ENCODE measurements at regions not wholly inside any gene's neighbourhood (a gene's known extent, or its start where the extent isn't known, plus 50 kb on each side); places are given as distances from the start of the nearest gene placed in this dataset.

DNA sequence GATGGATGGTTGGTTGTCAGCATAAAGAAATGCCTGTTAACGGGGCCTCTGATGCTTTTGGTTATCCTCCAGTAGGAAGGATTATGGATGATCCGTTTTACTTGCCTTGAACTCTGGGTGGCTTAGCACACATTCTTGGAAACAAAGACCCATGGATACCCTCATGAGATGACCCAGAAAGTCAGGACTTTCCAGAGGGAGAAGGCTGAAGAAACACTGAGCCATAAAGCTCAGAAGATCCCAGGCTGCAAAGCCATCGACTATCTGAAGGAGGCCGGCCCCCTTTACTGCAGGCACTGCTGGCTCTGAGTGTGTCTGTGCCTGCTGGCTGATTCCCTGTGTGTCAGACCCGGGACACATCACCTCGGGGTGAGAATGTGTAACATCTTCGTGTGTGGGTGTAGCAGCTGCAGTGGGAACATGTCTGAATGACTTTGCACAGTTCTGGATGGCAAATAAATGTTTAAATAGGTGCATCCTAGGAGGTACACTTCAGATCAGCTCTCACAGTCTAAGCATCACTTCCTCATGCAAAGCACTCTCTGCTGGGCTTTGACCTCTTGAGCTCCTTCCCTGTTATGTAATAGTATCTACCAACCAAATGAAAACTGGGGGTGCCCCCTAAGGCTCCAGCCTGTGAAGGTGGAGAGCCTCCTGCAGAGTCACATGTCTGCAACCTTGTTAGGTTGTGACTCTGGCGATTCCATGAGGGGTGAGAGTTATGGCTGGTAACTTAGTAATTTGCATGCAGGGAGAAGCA is 1084.9 kb downstream of the TBC1D22A start:
- TF ChIP-seq, protein P1, sequence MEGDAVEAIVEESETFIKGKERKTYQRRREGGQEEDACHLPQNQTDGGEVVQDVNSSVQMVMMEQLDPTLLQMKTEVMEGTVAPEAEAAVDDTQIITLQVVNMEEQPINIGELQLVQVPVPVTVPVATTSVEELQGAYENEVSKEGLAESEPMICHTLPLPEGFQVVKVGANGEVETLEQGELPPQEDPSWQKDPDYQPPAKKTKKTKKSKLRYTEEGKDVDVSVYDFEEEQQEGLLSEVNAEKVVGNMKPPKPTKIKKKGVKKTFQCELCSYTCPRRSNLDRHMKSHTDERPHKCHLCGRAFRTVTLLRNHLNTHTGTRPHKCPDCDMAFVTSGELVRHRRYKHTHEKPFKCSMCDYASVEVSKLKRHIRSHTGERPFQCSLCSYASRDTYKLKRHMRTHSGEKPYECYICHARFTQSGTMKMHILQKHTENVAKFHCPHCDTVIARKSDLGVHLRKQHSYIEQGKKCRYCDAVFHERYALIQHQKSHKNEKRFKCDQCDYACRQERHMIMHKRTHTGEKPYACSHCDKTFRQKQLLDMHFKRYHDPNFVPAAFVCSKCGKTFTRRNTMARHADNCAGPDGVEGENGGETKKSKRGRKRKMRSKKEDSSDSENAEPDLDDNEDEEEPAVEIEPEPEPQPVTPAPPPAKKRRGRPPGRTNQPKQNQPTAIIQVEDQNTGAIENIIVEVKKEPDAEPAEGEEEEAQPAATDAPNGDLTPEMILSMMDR (IDR thresholded peaks at IDR 0.05; ENCODE audit: borderline replicate concordance, insufficient read depth, low read depth, low read length), result no peak
- no peak overlapping the region for H3K4me3 ChIP-seq (ENCODE audit: low read depth, low read length)

DNA sequence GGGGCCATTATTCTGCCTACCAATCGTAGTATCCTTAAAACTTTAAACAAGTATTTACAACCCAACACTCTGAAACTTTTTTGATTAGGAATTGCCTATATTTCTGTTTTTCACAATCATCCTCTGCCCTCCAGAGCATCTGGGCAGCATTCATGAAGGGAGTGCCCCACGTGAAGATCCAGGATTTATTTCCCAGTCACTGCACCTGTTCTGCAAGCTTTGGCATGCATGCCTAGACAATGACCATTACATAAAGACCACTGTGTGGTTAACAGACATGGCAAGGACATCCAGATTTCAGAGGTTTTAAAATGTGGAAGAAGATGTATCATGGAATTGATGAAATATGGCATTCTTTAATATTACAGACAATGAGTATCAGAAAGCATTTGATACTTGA is 1083.8 kb downstream of the TBC1D22A start:
- H3K4me3 ChIP-seq (ENCODE audit: low read depth, low read length), result no peak overlapping the region
- TF ChIP-seq, protein P1 (IDR thresholded peaks at IDR 0.05; ENCODE audit: borderline replicate concordance, insufficient read depth, low read depth, low read length), result no peak

DNA sequence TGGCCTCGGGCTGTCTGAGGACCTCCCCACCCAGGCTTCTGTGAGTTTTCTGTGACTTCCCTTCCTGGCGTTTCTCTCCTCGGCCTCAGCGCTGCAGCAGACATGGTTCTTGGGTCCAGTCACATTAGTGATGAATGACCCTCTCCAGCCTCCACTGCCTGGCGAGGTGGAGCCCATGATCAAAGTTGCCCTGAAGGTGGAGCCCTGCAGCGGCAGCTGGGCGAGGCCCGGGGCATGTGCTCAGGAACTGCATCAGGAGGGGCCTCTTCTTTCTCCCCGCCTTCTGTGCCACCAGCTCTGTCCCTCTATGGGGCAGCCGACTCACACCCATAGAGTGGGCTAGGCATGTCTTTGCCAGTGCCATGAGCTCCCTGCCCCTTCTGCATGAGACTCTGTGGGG is 1079.7 kb downstream of the TBC1D22A start:
- H3K4me3 ChIP-seq (ENCODE audit: low read depth, low read length), result no peak overlapping the region
- TF ChIP-seq, protein P1 (IDR thresholded peaks at IDR 0.05; ENCODE audit: borderline replicate concordance, insufficient read depth, low read depth, low read length), result 0 out of 2 replicates have a peak, but pooled peaks have one; percentile 18

DNA sequence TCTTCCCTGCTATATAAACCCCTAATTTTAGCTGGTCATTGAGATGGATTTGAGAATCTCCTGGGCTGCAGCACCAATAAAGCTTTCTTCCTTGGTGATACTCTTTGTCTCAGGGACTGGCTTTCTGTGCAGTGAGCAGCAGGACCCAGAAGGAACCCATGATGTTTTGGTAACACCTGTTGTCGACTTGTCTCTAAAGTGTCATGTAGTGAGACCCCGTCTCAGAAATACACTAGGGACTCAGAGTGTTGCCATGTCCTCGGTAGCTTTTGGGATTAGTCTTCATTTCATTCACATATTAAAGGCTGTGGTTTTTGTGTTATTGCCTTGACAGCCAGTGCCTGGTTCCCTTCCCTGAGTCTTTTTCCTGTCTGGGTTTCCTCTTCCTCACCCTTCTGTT is 1078.7 kb downstream of the TBC1D22A start:
- TF ChIP-seq, protein P1 (IDR thresholded peaks at IDR 0.05; ENCODE audit: borderline replicate concordance, insufficient read depth, low read depth, low read length), result no peak
- H3K4me3 ChIP-seq (ENCODE audit: low read depth, low read length), result no peak overlapping the region

DNA sequence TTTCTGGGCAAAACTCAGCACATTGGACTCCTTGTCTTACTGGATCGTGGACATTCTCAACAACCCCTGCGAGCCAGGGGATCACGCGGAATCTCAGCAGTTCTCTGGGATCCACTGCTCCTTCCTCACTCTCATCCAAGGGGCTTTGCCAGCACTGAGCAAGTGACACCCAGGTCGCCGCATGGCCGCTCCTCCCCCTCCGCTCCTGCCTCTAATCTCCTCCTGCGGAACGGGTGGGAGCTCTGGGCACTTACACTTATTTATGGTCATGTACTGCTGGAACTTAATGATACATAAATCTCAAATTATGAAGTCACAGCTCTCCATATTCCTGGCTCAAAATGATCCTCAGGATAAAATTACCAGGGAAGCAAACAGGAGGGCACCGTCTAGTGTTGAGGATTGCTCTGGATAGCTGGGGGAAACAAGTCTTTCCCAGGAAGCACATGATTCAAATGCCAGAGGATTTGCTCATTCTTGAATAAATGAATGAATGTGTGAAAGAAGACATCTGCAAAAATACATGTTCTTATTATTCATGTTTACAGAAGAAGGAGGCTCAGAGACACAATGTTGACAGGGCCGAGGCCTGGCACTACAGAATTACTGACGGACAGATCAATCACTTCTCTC is 1077.3 kb downstream of the TBC1D22A start:
- H3K4me3 ChIP-seq (ENCODE audit: low read depth, low read length), result no peak overlapping the region
- TF ChIP-seq, protein P1 (IDR thresholded peaks at IDR 0.05; ENCODE audit: borderline replicate concordance, insufficient read depth, low read depth, low read length), result no peak

DNA sequence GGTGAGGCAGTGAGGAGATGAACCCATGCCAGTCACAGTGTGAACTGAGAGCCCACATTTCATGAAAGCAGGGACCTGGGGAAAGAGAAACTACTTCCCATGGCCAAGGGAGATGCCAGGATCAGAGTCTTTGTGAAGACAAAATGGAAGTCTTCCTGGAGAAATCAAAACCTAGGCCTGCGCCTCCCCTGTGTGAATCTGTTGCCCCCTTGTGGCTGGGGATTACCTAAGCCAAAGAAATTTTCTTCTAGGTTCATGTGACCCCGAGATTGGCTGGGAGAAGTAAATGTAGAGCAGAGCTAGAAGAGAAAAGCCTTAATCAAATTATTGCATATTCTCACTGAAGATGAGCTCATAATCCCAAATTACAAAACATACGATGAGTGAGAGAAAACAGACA is 1075.3 kb downstream of the TBC1D22A start:
- H3K4me3 ChIP-seq (ENCODE audit: low read depth, low read length), result no peak overlapping the region
- TF ChIP-seq, protein P1 (IDR thresholded peaks at IDR 0.05; ENCODE audit: borderline replicate concordance, insufficient read depth, low read depth, low read length), result peak; percentile 42; the same call in 1 of the 2 replicates

DNA sequence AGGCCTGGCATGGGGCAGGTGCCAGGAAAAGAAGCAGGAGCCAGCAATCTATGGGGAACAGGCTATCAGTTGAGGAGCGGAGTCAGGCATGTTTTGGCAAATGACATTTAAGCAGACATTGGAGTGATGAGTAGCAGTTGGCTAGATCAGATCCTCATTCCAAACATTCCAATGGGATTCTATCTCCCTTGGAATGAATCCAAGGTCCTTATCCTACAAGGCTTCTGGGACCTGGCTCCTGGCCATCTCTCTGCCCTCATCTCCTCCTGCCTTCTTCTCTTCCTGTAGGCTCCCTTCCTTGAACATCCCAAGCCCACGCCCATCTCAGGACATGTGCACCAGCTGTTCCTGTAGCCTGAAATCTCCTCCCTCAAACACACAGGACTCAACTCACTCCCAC is 1074.5 kb downstream of the TBC1D22A start:
- TF ChIP-seq, protein P1 (IDR thresholded peaks at IDR 0.05; ENCODE audit: borderline replicate concordance, insufficient read depth, low read depth, low read length), result no peak
- no peak overlapping the region for H3K4me3 ChIP-seq (ENCODE audit: low read depth, low read length)
